ENCODE measurements at regions not wholly inside any gene's neighbourhood (a gene's known extent, or its start where the extent isn't known, plus 50 kb on each side); places are given as distances from the start of the nearest gene placed in this dataset.
"Not testable (repeated sequence)": the region's sequence is repeated elsewhere in the genome, so short reads cannot be mapped to it uniquely, and the experiment has no call there.

DNA sequence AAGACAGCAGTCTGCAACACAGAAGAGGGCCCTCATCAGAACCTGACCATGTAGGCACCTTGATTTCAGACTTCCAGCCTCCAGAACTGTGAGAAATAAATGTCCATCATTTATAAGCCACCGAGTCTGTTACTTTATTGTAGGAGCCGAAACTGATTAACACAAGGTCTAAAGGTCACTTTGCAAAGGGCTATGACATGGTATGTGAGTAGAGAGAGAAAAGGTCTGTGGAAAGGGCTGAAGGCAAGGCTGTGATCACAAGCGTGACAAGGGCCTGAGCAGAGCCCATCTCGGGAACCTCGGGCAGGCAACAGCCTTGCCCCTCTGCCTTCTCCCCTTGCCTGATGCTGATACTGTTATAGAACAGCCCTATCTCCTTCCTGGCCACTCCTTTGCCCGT, 73.4 kb upstream of the TEAD1 start:
- Histone ChIP-seq H3K27me3 (ENCODE audit: control insufficient read depth, insufficient read depth, low read length) (peaks cover 2% of the 10 kb centered on the region), H3K27ac (ENCODE audit: insufficient read depth, low read length, poor library complexity, severe bottlenecking) (no peak overlapping the region), H3K9me3 (ENCODE audit: control insufficient read depth in 2 of 2, low read length in 2 of 2) (no peaks in the 10 kb centered on the region), H3K4me1 (ENCODE audit: control insufficient read depth, insufficient read depth, low read length, poor library complexity, severe bottlenecking) (no peaks in the 10 kb centered on the region), H3K36me3 (ENCODE audit: control insufficient read depth, insufficient read depth, low read length) (no peaks in the 10 kb centered on the region), H3K4me3 (ENCODE audit: low read depth, low read length) (no peak overlapping the region)
- peaks cover 21% of the 10 kb centered on the region for H3K27me3 Mint-ChIP-seq
- H3K27ac Mint-ChIP-seq: no peak overlapping the region
- peak overlapping the region in 1 of 4 donors; percentile 47 for H3K4me3 Mint-ChIP-seq
- DNase-seq (no peak), ATAC-seq (ENCODE audit: low read depth in 2 of 2) (no peak)
- peaks cover 10 to 20% (median 13%) of the 10 kb centered on the region in 4 donors for H3K4me1 Mint-ChIP-seq
- H3K9me3 Mint-ChIP-seq: peaks cover 0 to 4% (median 0%) of the 10 kb centered on the region in 7 donors
- H3K36me3 Mint-ChIP-seq: no peaks in the 10 kb centered on the region

GRCh38 chr11:12602421-12602820, 71.8 kb upstream of the TEAD1 start:
- ATAC-seq (ENCODE audit: low read depth in 2 of 2): no peak
- Histone ChIP-seq H3K27me3 (ENCODE audit: control insufficient read depth, insufficient read depth, low read length) (peaks cover 2% of the 10 kb centered on the region), H3K4me3 (ENCODE audit: low read depth, low read length) (no peak overlapping the region), H3K9me3 (ENCODE audit: control insufficient read depth in 2 of 2, low read length in 2 of 2) (no peaks in the 10 kb centered on the region), H3K27ac (ENCODE audit: insufficient read depth, low read length, poor library complexity, severe bottlenecking) (no peak overlapping the region), H3K4me1 (ENCODE audit: control insufficient read depth, insufficient read depth, low read length, poor library complexity, severe bottlenecking) (no peaks in the 10 kb centered on the region), H3K36me3 (ENCODE audit: control insufficient read depth, insufficient read depth, low read length) (no peaks in the 10 kb centered on the region)
- Mint-ChIP-seq H3K4me3 (no peak overlapping the region), H3K27me3 (peaks cover 28% of the 10 kb centered on the region), H3K9me3 (peaks cover 0 to 2% (median 0%) of the 10 kb centered on the region in 7 donors), H3K36me3 (no peaks in the 10 kb centered on the region), H3K27ac (no peak overlapping the region), H3K4me1 (peaks cover 10 to 20% (median 13%) of the 10 kb centered on the region in 4 donors)
- DNase-seq: no peak

GRCh38 chr11:12603143-12604088, 70.8 kb upstream of the TEAD1 start:
- peaks cover 0 to 2% (median 0%) of the 10 kb centered on the region in 7 donors for H3K9me3 Mint-ChIP-seq
- H3K27ac Mint-ChIP-seq: no peak overlapping the region
- Histone ChIP-seq H3K27me3 (ENCODE audit: control insufficient read depth, insufficient read depth, low read length) (peaks cover 2% of the 10 kb centered on the region), H3K27ac (ENCODE audit: insufficient read depth, low read length, poor library complexity, severe bottlenecking) (no peak overlapping the region), H3K9me3 (ENCODE audit: control insufficient read depth in 2 of 2, low read length in 2 of 2) (no peaks in the 10 kb centered on the region), H3K4me1 (ENCODE audit: control insufficient read depth, insufficient read depth, low read length, poor library complexity, severe bottlenecking) (no peaks in the 10 kb centered on the region), H3K4me3 (ENCODE audit: low read depth, low read length) (no peak overlapping the region), H3K36me3 (ENCODE audit: control insufficient read depth, insufficient read depth, low read length) (no peaks in the 10 kb centered on the region)
- no peak overlapping the region for H3K4me3 Mint-ChIP-seq
- ATAC-seq (ENCODE audit: low read depth in 2 of 2): no peak
- DNase-seq: no peak
- no peaks in the 10 kb centered on the region for H3K36me3 Mint-ChIP-seq
- peaks cover 7 to 15% (median 10%) of the 10 kb centered on the region in 4 donors for H3K4me1 Mint-ChIP-seq
- H3K27me3 Mint-ChIP-seq: peaks cover 27% of the 10 kb centered on the region

DNA sequence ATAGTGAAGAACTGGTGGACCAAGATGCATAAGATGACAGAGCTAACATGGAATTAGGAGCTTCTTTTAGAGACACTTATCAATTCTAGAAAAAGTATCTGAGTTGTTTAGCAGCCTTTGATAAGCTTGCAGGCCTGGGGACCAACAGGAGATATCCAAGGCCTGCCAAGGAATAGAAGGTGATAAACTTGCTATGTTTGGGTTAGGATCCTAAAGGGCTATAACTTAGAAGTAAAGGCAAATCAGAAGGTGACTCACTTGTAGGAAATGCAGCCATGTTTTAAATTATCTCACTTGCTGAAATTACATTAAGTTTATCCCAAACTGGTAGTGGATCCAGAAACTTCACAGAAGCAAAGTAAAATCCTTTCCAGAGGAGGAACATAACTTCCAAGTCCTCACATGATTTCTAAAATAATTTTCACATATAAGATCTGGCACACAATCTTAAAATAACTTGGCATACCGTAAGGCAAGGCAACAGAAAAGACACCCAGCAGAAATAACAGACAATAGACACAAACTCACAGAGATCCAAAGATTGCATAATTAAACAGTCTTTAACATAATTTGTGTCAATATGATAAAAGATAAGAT, 69.6 kb upstream of the TEAD1 start:
- no peak for DNase-seq
- peaks cover 17% of the 10 kb centered on the region for H3K27me3 Mint-ChIP-seq
- Histone ChIP-seq H3K4me1 (ENCODE audit: control insufficient read depth, insufficient read depth, low read length, poor library complexity, severe bottlenecking) (no peaks in the 10 kb centered on the region), H3K36me3 (ENCODE audit: control insufficient read depth, insufficient read depth, low read length) (no peaks in the 10 kb centered on the region), H3K4me3 (ENCODE audit: low read depth, low read length) (no peak overlapping the region), H3K27me3 (ENCODE audit: control insufficient read depth, insufficient read depth, low read length) (peaks cover 2% of the 10 kb centered on the region), H3K27ac (ENCODE audit: insufficient read depth, low read length, poor library complexity, severe bottlenecking) (no peak overlapping the region), H3K9me3 (ENCODE audit: control insufficient read depth in 2 of 2, low read length in 2 of 2) (peaks cover 0 to 2% of the 10 kb centered on the region in 2 experiments)
- H3K27ac Mint-ChIP-seq: no peak overlapping the region
- H3K4me3 Mint-ChIP-seq: no peak overlapping the region
- H3K36me3 Mint-ChIP-seq: no peaks in the 10 kb centered on the region
- peaks cover 0 to 4% (median 4%) of the 10 kb centered on the region in 4 donors for H3K4me1 Mint-ChIP-seq
- no peak for ATAC-seq (ENCODE audit: low read depth in 2 of 2)
- H3K9me3 Mint-ChIP-seq: peaks cover 0 to 8% (median 1%) of the 10 kb centered on the region in 7 donors

DNA sequence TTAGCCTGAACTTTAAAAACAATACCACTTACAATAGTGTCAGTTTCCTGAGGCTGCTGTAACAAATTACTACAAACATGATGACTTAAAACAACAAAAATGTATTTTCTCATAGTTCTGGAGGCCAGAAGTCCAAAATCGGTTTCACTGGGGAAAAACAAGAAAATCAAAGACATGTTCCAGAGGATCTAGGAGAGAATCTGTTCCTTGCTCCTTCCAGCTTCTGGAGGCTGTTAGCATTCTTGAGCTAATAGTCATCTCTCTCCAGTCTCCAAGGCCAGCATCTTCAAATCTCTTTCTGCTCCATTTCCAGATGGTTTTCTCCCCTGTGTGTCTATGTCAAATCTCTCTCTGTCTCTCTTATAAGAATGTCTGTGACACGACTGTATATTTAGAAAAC, 67.6 kb upstream of the TEAD1 start:
- Histone ChIP-seq H3K4me1 (ENCODE audit: control insufficient read depth, insufficient read depth, low read length, poor library complexity, severe bottlenecking) (no peaks in the 10 kb centered on the region), H3K27me3 (ENCODE audit: control insufficient read depth, insufficient read depth, low read length) (no peaks in the 10 kb centered on the region), H3K36me3 (ENCODE audit: control insufficient read depth, insufficient read depth, low read length) (no peaks in the 10 kb centered on the region), H3K27ac (ENCODE audit: insufficient read depth, low read length, poor library complexity, severe bottlenecking) (no peak overlapping the region), H3K4me3 (ENCODE audit: low read depth, low read length) (no peak overlapping the region), H3K9me3 (ENCODE audit: control insufficient read depth in 2 of 2, low read length in 2 of 2) (peaks cover 4 to 10% of the 10 kb centered on the region in 2 experiments)
- no peak overlapping the region for H3K27ac Mint-ChIP-seq
- H3K27me3 Mint-ChIP-seq: peaks cover 17% of the 10 kb centered on the region
- no peaks in the 10 kb centered on the region for H3K36me3 Mint-ChIP-seq
- peaks cover 0 to 4% (median 0%) of the 10 kb centered on the region in 4 donors for H3K4me1 Mint-ChIP-seq
- H3K9me3 Mint-ChIP-seq: peaks cover 0 to 14% (median 6%) of the 10 kb centered on the region in 7 donors
- H3K4me3 Mint-ChIP-seq: no peak overlapping the region
- ATAC-seq (ENCODE audit: low read depth in 2 of 2): no peak
- no peak for DNase-seq

- peaks cover 13% of the 10 kb centered on the region for H3K27me3 Mint-ChIP-seq
- ATAC-seq (ENCODE audit: low read depth in 2 of 2); H3K4me1 Mint-ChIP-seq; H3K4me3 ChIP-seq (ENCODE audit: low read depth, low read length); H3K27ac ChIP-seq (ENCODE audit: insufficient read depth, low read length, poor library complexity, severe bottlenecking); H3K27me3 ChIP-seq (ENCODE audit: control insufficient read depth, insufficient read depth, low read length); H3K36me3 Mint-ChIP-seq; H3K27ac Mint-ChIP-seq; H3K36me3 ChIP-seq (ENCODE audit: control insufficient read depth, insufficient read depth, low read length); DNase-seq; H3K4me1 ChIP-seq (ENCODE audit: control insufficient read depth, insufficient read depth, low read length, poor library complexity, severe bottlenecking): not testable (repeated sequence)
- H3K4me3 Mint-ChIP-seq: peak overlapping the region in 1 of 4 donors; percentile 18
- H3K9me3 Mint-ChIP-seq: peaks cover 1 to 30% (median 13%) of the 10 kb centered on the region in 7 donors
- H3K9me3 ChIP-seq (ENCODE audit: control insufficient read depth in 2 of 2, low read length in 2 of 2): peaks cover 7 to 16% of the 10 kb centered on the region in 2 experiments
Measured at GRCh38 chr11:12608678-12609077, 65.5 kb upstream of the TEAD1 start.

GRCh38 chr11:12611352-12611751, 62.9 kb upstream of the TEAD1 start:
- Histone ChIP-seq H3K27ac (ENCODE audit: insufficient read depth, low read length, poor library complexity, severe bottlenecking) (no peak overlapping the region), H3K27me3 (ENCODE audit: control insufficient read depth, insufficient read depth, low read length) (no peaks in the 10 kb centered on the region), H3K4me3 (ENCODE audit: low read depth, low read length) (no peak overlapping the region), H3K9me3 (ENCODE audit: control insufficient read depth in 2 of 2, low read length in 2 of 2) (peaks cover 7 to 16% of the 10 kb centered on the region in 2 experiments), H3K4me1 (ENCODE audit: control insufficient read depth, insufficient read depth, low read length, poor library complexity, severe bottlenecking) (no peaks in the 10 kb centered on the region), H3K36me3 (ENCODE audit: control insufficient read depth, insufficient read depth, low read length) (no peaks in the 10 kb centered on the region)
- Mint-ChIP-seq H3K4me3 (no peak overlapping the region), H3K9me3 (peaks cover 5 to 39% (median 16%) of the 10 kb centered on the region in 7 donors), H3K27me3 (peaks cover 6% of the 10 kb centered on the region), H3K27ac (no peak overlapping the region), H3K4me1 (no peaks in the 10 kb centered on the region), H3K36me3 (no peaks in the 10 kb centered on the region)
- ATAC-seq (ENCODE audit: low read depth in 2 of 2) (no peak), DNase-seq (no peak)
